Stimulated activated naive B cell treated with anti-CD40 and anti-IgM and Interleukin-4, amounts not matched to agents 10 μg/mL and 1 μg/mL and 100 μg/mL, for 72 hours (primary cell): ENCODE measurements at regions not wholly inside any gene's neighbourhood (a gene's known extent, or its start where the extent isn't known, plus 50 kb on each side); places are given as distances from the start of the nearest gene placed in this dataset.
"Not testable (repeated sequence)": the region's sequence is repeated elsewhere in the genome, so short reads cannot be mapped to it uniquely, and the experiment has no call there.

ENCODE experiments used
- ATAC-seq, 2 donors: fragments of 150-1000 bp; cut with Tn5 transposase; replicated peaks; 2 replicates each; pipeline ENCODE4 v1.10.0; 2021; ENCODE audit warnings: moderate library complexity in 1 of 2
- DNase-seq: peaks from one replicate; pipeline ENCODE4 v3.0.0; 2021
- H3K27ac Mint-ChIP-seq: one replicate; pipeline ENCODE4 v1.8.0; 2022; ENCODE audit warnings: mild to moderate bottlenecking, mixed read lengths
- H3K27me3 Mint-ChIP-seq, 2 donors: one replicate each; pipeline ENCODE4 v1.8.0; 2022; ENCODE audit warnings: mixed read lengths in 2 of 2
- H3K36me3 Mint-ChIP-seq, 2 donors: one replicate each; pipeline ENCODE4 v1.8.0; 2022; ENCODE audit warnings: mixed read lengths in 2 of 2, mild to moderate bottlenecking in 1 of 2
- H3K4me1 Mint-ChIP-seq, 2 donors: one replicate each; pipeline ENCODE4 v1.8.0; 2022; ENCODE audit warnings: mixed read lengths in 2 of 2, mild to moderate bottlenecking in 1 of 2
- H3K4me3 Mint-ChIP-seq, 2 donors: one replicate each; pipeline ENCODE4 v1.8.0; 2022; ENCODE audit warnings: mild to moderate bottlenecking in 2 of 2, mixed read lengths in 2 of 2, moderate library complexity in 1 of 2
- H3K9me3 Mint-ChIP-seq, 2 donors: one replicate each; pipeline ENCODE4 v1.8.0; 2022; ENCODE audit warnings: mixed read lengths in 2 of 2, mild to moderate bottlenecking in 1 of 2

DNA sequence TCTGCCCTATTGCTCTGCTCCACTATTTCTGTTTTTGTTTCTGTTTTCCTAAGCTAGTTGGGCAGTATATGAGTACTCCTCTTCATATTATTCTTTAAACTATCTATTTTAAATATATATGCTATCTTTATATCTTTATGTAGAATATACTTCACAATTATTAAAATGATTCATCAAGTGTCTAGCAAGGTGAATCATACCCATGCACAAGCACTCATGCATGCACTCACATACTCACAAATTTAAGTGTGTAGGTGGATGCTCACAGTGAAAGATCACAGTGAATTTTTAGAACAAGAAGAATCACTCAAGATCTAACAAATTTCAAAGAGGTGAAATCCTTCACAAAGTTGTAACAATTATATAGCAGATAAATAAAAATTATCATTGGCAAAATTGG is 435.6 kb upstream of the SLITRK5 start:
- no peak overlapping the region for H3K4me3 Mint-ChIP-seq
- H3K4me1 Mint-ChIP-seq: no peaks in the 10 kb centered on the region
- H3K27ac Mint-ChIP-seq: no peak overlapping the region
- ATAC-seq (peak in 1 of 2 donors; percentile 38), DNase-seq (no peak)
- H3K36me3 Mint-ChIP-seq: no peaks in the 10 kb centered on the region
- no peaks in the 10 kb centered on the region for H3K27me3 Mint-ChIP-seq
- H3K9me3 Mint-ChIP-seq: peaks cover 0 to 4% of the 10 kb centered on the region in 2 donors

DNA sequence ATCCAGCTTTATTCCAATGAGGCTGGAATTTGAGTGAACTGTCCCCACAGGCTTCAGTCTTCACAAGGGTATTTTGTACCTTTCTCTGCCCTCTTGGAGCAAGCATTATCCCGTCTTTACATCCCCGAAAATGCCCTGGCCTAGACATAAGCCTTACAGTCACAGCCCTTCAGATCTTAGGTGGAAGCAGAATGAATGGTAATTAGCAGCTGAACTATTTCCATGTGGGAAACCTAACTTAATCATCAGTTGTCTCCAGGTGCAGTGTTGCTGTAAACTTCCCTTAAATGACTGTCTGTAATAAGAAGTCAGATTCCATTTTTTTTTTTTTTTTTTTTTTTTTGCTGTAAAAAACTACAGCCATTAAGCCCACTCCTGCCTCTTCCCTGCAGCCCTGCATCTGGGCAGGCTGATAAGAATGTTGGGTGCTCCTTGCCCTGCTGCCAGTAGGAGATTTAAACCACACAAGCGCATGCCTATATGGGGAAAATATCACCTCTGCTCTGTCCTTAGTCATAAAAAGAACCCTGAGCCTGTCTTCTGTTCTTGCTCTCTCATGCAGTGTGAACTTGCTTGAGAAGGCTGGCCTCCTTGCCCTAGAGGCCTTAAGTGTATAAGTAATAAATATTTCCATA is 426.8 kb upstream of the SLITRK5 start:
- H3K36me3 Mint-ChIP-seq: no peaks in the 10 kb centered on the region
- H3K27ac Mint-ChIP-seq: no peak overlapping the region
- DNase-seq: no peak
- no peak for ATAC-seq
- no peaks in the 10 kb centered on the region for H3K9me3 Mint-ChIP-seq
- H3K4me1 Mint-ChIP-seq: no peaks in the 10 kb centered on the region
- no peak overlapping the region for H3K4me3 Mint-ChIP-seq
- H3K27me3 Mint-ChIP-seq: no peaks in the 10 kb centered on the region

DNA sequence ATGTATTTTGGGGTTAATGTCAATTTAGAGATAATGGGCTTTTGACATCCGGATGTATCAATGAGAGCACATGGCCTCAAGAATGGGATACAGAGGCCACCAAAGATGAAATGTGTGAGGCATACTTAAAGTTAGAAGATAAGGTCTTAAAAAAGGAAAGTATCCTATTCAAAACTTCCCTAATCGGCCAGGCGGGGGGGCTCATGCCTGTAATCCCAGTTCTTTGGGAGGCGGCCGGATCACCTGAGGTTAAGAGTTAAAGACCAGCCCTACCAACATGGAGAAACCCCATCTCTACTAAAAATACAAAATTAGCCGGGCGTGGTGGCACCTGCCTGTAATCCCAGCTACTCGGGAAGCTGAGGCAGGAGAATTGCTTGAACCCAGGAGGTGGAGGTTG is 421.3 kb upstream of the SLITRK5 start:
- not testable (repeated sequence) for H3K27ac Mint-ChIP-seq, H3K4me1 Mint-ChIP-seq, DNase-seq, ATAC-seq, H3K36me3 Mint-ChIP-seq, H3K4me3 Mint-ChIP-seq, H3K27me3 Mint-ChIP-seq, H3K9me3 Mint-ChIP-seq

DNA sequence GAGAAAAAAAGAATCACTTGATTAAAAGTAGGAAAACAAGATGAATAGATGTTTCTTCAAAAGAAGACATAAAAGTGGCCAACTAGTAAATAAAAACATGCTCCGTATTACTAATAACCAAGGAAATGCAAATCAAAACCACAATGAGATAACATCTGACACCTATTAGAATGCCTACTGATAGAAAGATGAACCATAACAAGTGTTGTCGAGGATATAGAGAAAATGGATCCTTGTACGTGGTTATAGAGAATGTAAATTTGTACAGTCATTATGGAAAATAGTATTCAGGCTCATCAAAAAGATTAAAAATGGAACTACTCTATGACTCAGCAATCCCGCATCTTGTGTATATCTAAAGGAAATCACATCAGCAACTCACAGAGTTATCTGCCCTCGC is 415.8 kb upstream of the SLITRK5 start:
- Mint-ChIP-seq H3K27ac (no peak overlapping the region), H3K4me3 (no peak overlapping the region), H3K36me3 (no peaks in the 10 kb centered on the region), H3K9me3 (peaks cover 0 to 2% of the 10 kb centered on the region in 2 donors), H3K27me3 (no peaks in the 10 kb centered on the region), H3K4me1 (no peaks in the 10 kb centered on the region)
- no peak for DNase-seq
- no peak for ATAC-seq

DNA sequence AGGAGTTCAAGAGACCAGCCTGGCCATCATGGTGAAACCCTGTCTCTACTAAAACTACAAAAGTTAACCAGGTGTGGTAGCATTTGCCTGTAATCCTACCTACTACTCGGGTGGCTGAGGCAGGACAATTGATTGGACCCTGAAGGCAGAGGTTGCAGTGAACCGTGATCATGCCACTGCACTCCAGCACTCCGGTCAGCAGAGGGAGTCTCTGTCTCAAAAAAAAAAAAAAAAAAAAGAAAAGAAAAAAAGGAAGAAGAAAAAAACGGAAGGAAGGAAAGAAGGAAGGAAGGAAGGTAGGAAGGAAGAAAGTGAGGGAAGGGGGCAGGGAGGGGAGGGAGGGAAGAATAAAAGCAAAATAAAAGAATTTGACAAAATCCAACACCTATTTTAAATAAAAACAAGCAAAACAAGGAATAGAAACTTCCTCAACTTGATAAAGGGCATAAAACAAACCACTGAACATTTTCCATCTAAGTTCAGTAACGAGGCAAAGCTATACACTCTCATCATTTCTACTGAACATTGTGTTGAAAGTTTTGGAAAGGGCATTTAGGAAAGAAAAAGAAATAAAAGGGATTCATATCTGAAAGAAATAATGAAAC is 411.6 kb upstream of the SLITRK5 start:
- Mint-ChIP-seq H3K4me3 (no peak overlapping the region), H3K36me3 (no peaks in the 10 kb centered on the region), H3K27me3 (no peaks in the 10 kb centered on the region), H3K9me3 (peaks cover 0 to 2% of the 10 kb centered on the region in 2 donors), H3K4me1 (no peaks in the 10 kb centered on the region), H3K27ac (no peak overlapping the region)
- no peak for ATAC-seq
- DNase-seq: no peak

DNA sequence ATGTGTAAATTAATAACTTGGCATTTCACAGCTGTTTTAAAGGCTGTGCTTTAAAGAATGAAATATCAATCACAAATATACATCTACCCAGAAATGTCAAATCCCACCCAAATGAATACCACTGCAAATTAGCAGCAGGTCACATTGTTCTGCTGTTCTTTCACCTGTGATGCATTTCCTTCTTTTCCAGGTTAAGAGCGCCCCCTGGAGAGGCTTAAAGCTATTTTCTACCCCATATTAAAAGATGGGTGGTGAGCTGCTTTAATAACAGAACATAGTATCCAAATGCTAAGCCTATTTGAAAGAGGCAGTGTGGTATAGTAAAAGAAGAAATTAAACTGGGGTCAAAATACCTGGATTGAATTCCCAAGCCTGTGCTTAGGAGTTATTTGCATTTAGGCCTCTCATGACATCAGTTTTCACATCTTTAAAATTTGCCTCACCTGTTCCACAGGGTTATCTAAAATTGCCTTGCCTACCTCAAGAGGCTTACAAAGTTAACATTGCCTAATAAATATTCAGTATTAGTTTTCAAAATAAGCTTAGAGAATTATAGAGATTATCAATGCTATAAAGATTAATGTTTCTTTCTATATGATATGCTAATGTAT is 396.9 kb upstream of the SLITRK5 start:
- Mint-ChIP-seq H3K27ac (no peak overlapping the region), H3K4me1 (no peaks in the 10 kb centered on the region), H3K9me3 (no peaks in the 10 kb centered on the region), H3K36me3 (no peaks in the 10 kb centered on the region), H3K27me3 (no peaks in the 10 kb centered on the region), H3K4me3 (no peak overlapping the region)
- ATAC-seq (peak; percentile 61 to 66), DNase-seq (no peak)

DNA sequence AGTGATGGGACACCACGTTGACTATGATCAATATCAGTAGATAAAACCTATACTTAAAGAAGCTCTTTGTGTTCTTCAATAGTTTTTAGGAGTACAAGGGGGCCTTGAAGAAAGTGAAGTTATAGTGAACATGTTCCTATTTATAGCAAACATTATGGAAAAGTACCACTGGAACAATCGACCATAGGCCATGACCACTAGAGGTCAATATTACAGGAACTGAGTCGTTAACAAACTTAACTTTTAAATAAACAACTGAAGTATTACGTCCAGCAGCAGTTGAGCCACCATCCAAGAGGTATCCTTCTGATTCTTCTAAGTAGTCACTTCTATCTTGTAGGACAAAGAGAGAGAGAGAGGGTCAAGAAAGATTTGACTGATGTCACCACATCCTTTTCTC is 391.0 kb upstream of the SLITRK5 start:
- H3K4me3 Mint-ChIP-seq: no peak overlapping the region
- no peak for ATAC-seq
- DNase-seq: no peak
- no peaks in the 10 kb centered on the region for H3K4me1 Mint-ChIP-seq
- H3K27ac Mint-ChIP-seq: no peak overlapping the region
- no peaks in the 10 kb centered on the region for H3K36me3 Mint-ChIP-seq
- H3K9me3 Mint-ChIP-seq: peaks cover 0 to 3% of the 10 kb centered on the region in 2 donors
- no peaks in the 10 kb centered on the region for H3K27me3 Mint-ChIP-seq

DNA sequence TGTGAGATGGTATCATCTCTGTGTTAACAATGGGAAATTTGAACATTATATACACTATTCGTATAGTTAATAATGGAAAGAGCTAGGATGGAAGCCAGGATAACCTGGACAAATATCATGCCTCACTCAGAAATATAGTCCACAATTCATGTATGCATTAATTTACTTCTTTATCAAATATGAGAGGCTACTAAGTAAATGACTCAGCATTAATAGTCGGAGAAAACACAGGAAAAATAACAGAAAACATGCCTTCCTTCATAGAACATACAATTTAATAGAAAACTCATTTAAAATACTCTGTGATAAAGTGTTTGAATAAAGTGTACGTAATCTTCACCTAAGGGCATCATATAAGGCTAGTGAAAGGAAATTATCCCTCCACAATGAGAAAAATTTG is 383.4 kb upstream of the SLITRK5 start:
- H3K36me3 Mint-ChIP-seq: no peaks in the 10 kb centered on the region
- H3K4me1 Mint-ChIP-seq: no peaks in the 10 kb centered on the region
- H3K27me3 Mint-ChIP-seq: no peaks in the 10 kb centered on the region
- no peak for ATAC-seq
- peaks cover 0 to 6% of the 10 kb centered on the region in 2 donors for H3K9me3 Mint-ChIP-seq
- H3K4me3 Mint-ChIP-seq: no peak overlapping the region
- no peak for DNase-seq
- no peak overlapping the region for H3K27ac Mint-ChIP-seq

DNA sequence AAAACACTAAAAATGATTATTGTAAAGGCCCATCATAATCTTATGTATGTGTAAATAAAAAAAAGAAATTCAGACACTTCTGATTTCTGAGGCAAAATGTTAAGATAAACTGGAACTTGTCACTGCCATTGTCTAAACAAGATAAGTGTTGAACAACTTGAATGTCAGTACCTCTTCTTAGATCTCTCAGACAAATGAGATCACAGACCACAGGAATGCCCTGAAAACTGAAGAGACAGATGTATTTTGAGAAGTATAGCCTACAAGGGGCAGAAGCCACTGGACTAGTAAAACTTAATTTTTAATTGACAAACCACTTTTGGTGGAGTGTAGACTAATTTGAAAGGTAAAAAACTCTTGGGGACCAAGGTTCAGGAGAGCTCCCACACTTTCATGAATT is 375.5 kb upstream of the SLITRK5 start:
- no peak overlapping the region for H3K4me3 Mint-ChIP-seq
- H3K4me1 Mint-ChIP-seq: no peaks in the 10 kb centered on the region
- peaks cover 0 to 4% of the 10 kb centered on the region in 2 donors for H3K9me3 Mint-ChIP-seq

DNA sequence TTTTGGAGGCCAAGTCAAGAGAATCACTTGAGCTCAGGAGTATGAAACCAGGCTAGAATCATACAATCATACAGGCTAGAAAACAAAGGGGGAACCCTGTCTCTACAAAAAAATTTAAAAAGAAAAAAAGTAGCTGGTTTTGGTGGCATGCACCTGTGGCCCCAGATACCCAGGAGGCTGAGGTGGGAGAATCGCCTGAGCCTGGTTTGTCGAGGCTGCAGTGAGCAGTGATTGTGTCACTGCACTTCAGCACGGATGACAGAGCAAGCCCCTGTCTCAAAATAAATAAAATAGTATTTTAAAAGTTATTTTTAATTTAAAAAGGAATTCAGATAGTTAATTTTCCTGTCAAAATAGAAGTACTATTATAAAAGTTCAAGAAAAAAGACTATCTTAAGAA is 369.1 kb upstream of the SLITRK5 start:
- Mint-ChIP-seq H3K9me3 (peaks cover 4 to 9% of the 10 kb centered on the region in 2 donors), H3K27me3 (no peaks in the 10 kb centered on the region), H3K27ac (no peak overlapping the region), H3K4me1 (no peaks in the 10 kb centered on the region), H3K36me3 (no peaks in the 10 kb centered on the region), H3K4me3 (no peak overlapping the region)
- DNase-seq (no peak), ATAC-seq (no peak)

More for the DNA sequence above, 375.5 kb upstream of the SLITRK5 start:
- DNase-seq (no peak), ATAC-seq (no peak)
- Mint-ChIP-seq H3K36me3 (no peaks in the 10 kb centered on the region), H3K27me3 (no peaks in the 10 kb centered on the region), H3K27ac (no peak overlapping the region)

DNA sequence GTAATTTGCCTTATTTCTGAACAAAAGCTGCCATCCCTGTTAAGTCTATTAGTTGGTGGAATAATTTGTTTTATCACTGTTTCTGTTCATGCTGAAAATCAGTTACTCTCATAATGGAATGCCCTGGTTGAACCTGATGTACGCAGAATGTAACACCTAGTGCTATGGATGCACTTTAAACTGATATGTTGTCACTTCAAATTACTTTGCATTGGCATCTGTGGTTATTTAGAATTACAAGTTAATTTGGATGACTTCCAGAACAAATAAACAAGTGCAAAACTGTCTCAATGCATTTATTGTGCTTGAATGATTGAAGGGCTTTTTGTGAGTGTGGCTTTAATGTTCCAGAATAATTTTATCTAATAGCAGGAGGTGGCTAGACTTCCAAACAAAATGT is 368.2 kb upstream of the SLITRK5 start:
- no peak overlapping the region for H3K4me3 Mint-ChIP-seq
- no peak for ATAC-seq
- peaks cover 4 to 9% of the 10 kb centered on the region in 2 donors for H3K9me3 Mint-ChIP-seq
- H3K27me3 Mint-ChIP-seq: no peaks in the 10 kb centered on the region
- DNase-seq: no peak
- no peak overlapping the region for H3K27ac Mint-ChIP-seq
- no peaks in the 10 kb centered on the region for H3K36me3 Mint-ChIP-seq
- no peaks in the 10 kb centered on the region for H3K4me1 Mint-ChIP-seq

DNA sequence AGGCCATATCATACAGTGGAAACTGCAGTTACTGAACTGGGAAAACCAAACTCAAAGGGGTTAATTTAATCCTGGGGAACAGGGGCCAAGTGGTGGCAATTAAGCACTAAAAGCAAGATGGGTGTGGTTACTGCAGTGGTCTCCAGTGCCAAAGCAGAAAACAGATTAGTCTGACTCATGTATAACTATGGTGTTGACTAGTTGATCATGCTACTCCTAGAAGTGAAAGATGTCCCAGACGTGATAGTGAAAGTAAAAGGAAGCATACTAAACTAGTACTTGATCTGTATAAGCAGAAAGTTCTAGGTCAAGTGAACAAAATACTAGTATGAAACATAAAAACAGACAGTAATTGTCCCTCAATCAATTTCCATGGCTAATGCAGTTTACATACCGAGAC is 360.0 kb upstream of the SLITRK5 start:
- no peak for ATAC-seq
- Mint-ChIP-seq H3K27me3 (no peaks in the 10 kb centered on the region), H3K27ac (no peak overlapping the region), H3K36me3 (no peaks in the 10 kb centered on the region), H3K4me3 (no peak overlapping the region), H3K4me1 (no peaks in the 10 kb centered on the region), H3K9me3 (peaks cover 0 to 5% of the 10 kb centered on the region in 2 donors)
- DNase-seq: no peak

DNA sequence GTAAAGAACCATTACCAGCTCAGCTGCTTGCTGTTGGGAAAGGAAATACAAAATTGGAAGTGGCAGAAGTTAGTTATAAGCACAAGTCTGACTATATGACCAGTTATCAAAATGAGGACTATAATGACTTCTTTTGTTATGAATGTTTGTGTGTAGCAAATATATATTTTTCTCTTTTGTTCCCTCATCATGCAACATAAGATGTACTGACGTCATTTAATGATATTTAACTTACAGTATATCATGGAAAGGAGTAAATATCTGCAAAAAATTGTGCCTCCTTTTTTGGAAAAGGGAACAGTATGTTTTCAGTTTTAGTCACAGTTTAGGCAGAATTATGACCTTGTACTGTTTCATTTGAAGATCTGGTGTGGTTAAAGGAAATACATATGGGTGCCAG is 356.3 kb upstream of the SLITRK5 start:
- H3K36me3 Mint-ChIP-seq: no peaks in the 10 kb centered on the region
- no peaks in the 10 kb centered on the region for H3K27me3 Mint-ChIP-seq

DNA sequence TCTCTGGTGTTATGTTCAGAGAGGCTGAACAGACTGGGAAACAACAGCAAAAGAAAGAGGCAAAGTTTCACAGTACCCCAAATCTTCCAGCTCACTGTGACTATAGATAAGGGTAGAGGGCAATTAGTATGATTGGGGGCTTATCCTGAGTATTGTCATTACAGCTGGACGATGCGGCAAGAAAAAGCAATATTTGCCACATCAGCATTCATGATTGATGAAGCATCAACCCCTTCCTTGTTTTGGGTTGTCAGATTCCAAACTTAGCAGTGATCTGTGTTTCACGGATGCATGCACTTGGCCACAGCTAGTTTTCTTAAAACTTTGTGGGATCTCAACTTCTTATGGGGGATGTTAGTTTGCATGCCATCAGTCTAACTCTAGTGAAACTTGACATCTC is 348.8 kb upstream of the SLITRK5 start:
- H3K9me3 Mint-ChIP-seq: peaks cover 0 to 1% of the 10 kb centered on the region in 2 donors
- ATAC-seq: no peak
- no peaks in the 10 kb centered on the region for H3K27me3 Mint-ChIP-seq

More for the DNA sequence above, 356.3 kb upstream of the SLITRK5 start:
- no peaks in the 10 kb centered on the region for H3K4me1 Mint-ChIP-seq
- no peak overlapping the region for H3K27ac Mint-ChIP-seq
- ATAC-seq (no peak), DNase-seq (no peak)
- peaks cover 0 to 4% of the 10 kb centered on the region in 2 donors for H3K9me3 Mint-ChIP-seq
- no peak overlapping the region for H3K4me3 Mint-ChIP-seq

DNA sequence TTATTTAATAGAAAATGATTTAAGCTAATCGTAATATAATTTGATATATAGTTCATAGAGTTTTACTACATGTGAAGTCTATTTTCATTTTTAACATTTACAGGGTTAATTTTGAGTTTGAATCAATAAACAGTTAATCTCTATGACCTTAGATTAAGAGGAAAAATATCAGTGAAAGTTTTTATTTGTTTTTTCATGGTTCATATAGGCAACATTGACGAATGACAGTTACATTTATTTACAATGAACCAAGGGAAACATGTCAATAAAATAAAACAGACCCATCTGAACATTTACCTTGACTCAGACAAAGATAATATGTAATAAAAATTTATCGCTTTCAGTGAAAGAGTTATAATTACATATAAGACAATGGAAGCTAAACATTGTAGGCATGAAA is 346.6 kb upstream of the SLITRK5 start:
- H3K36me3 Mint-ChIP-seq: no peaks in the 10 kb centered on the region
- H3K27ac Mint-ChIP-seq: no peak overlapping the region
- no peaks in the 10 kb centered on the region for H3K4me1 Mint-ChIP-seq
- ATAC-seq: no peak
- DNase-seq: no peak
- no peaks in the 10 kb centered on the region for H3K27me3 Mint-ChIP-seq
- H3K4me3 Mint-ChIP-seq: no peak overlapping the region
- peaks cover 0 to 1% of the 10 kb centered on the region in 2 donors for H3K9me3 Mint-ChIP-seq

More for the DNA sequence above, 348.8 kb upstream of the SLITRK5 start:
- H3K27ac Mint-ChIP-seq: no peak overlapping the region
- no peaks in the 10 kb centered on the region for H3K4me1 Mint-ChIP-seq
- DNase-seq: no peak
- no peak overlapping the region for H3K4me3 Mint-ChIP-seq
- no peaks in the 10 kb centered on the region for H3K36me3 Mint-ChIP-seq
